A549 (cell line): ENCODE measurements at regions not wholly inside any gene's neighbourhood (a gene's known extent, or its start where the extent isn't known, plus 50 kb on each side); places are given as distances from the start of the nearest gene placed in this dataset.

Experiments
- BHLHE40 ChIP-seq: IDR thresholded peaks from 2 replicates; pipeline ENCODE4 v1.6.1; 2012; ENCODE audit warnings: low read depth, low read length, inconsistent platforms
- CHD2 ChIP-seq: fragments of 150-350 bp; IDR thresholded peaks from 2 replicates; pipeline ENCODE4 v1.6.1; 2014; ENCODE audit warnings: low read length; ENCODE audit not compliant: partially characterized antibody
- CTCF ChIP-seq: fragments of >200 bp; sonication (Bioruptor Twin); formaldehyde crosslinking; IDR thresholded peaks from 3 replicates; pipeline ENCODE4 v1.5.1; 2016
- POLR2A ChIP-seq: IDR thresholded peaks from 2 replicates; pipeline ENCODE4 v1.6.1; 2012; ENCODE audit warnings: mild to moderate bottlenecking, low read length
- TP53 ChIP-seq: fragments of 250-450 bp; sonication (Bioruptor Pico); IDR thresholded peaks from 2 replicates; pipeline ENCODE4 v1.5.0; 2021; ENCODE audit warnings: mild to moderate bottlenecking, moderate library complexity

GRCh38 chr3:159795681-159796175 is 192.9 kb upstream of the IL12A start:
- TF ChIP-seq POLR2A (no peak), CHD2 (no peak), BHLHE40 (no peak), CTCF (no peak), TP53 (CRISPR knock-in tag) (no peak)
